Ascending aorta (tissue), 2 donors: ENCODE measurements at regions not wholly inside any gene's neighbourhood (a gene's known extent, or its start where the extent isn't known, plus 50 kb on each side); places are given as distances from the start of the nearest gene placed in this dataset.

Experiments
- DNase-seq, 2 donors: peaks; one replicate each; pipeline ENCODE4 v3.0.0-alpha.2; 2019; ENCODE audit warnings: low spot score in 2 of 2
- H3K27ac ChIP-seq, 2 donors: fragments of 200-600 bp; sonication (generic); one replicate each; pipeline ENCODE4 v1.5.1; 2016 to 2017; ENCODE audit warnings: mild to moderate bottlenecking in 1 of 2
- H3K27me3 ChIP-seq: fragments of 200-600 bp; sonication (generic); one replicate; pipeline ENCODE4 v1.5.1; 2017
- H3K36me3 ChIP-seq, 2 donors: fragments of 200-600 bp; sonication (generic); one replicate each; pipeline ENCODE4 v1.5.1; 2016
- H3K4me1 ChIP-seq, 2 donors: fragments of 200-600 bp; sonication (generic); one replicate each; pipeline ENCODE4 v1.5.1; 2016 to 2017; ENCODE audit warnings: mild to moderate bottlenecking in 1 of 2
- H3K4me3 ChIP-seq, 2 donors: fragments of 200-600 bp; sonication (generic); one replicate each; pipeline ENCODE4 v1.5.1; 2016 to 2017; ENCODE audit warnings: mild to moderate bottlenecking in 1 of 2
- H3K9me3 ChIP-seq, 2 donors: fragments of 200-600 bp; sonication (generic); one replicate each; pipeline ENCODE4 v1.5.1; 2016
- CTCF ChIP-seq, 3 experiments: fragments of 200-600 bp in 2 of 3; fragments of 450-650 bp in 1 of 3; sonication (generic) in 2 of 3; IDR thresholded peaks; one replicate each; pipeline ENCODE4 v1.5.1; 2016 to 2019; ENCODE audit warnings: antibody characterized with exemption in 3 of 3, mild to moderate bottlenecking in 1 of 3, moderate library complexity in 1 of 3
- intact Hi-C: fragments of 100-400 bp; cut with DNase I; formaldehyde crosslinking; loops from one replicate; pipeline ENCODE4 v1.15.1; 2023

- intact Hi-C loops = no loop called here
- H3K27ac ChIP-seq = no peak overlapping the region
- no peak for DNase-seq
- no peaks in the 10 kb centered on the region for H3K36me3 ChIP-seq
- H3K27me3 ChIP-seq = no peaks in the 10 kb centered on the region
- H3K9me3 ChIP-seq = no peaks in the 10 kb centered on the region
- H3K4me1 ChIP-seq = no peaks in the 10 kb centered on the region
- H3K4me3 ChIP-seq = no peak overlapping the region
- TF ChIP-seq CTCF (IDR thresholded peaks at IDR 0.05) = no peak
These were observed 178.6 kb upstream of the SALL3 start for GRCh38 chr18:78801011-78801410.

- Histone ChIP-seq H3K36me3 (no peaks in the 10 kb centered on the region), H3K27ac (no peak overlapping the region), H3K27me3 (no peaks in the 10 kb centered on the region), H3K9me3 (no peaks in the 10 kb centered on the region), H3K4me1 (no peaks in the 10 kb centered on the region), H3K4me3 (no peak overlapping the region)
- intact Hi-C loops = no loop called here
- TF ChIP-seq CTCF (IDR thresholded peaks at IDR 0.05) = no peak
- DNase-seq = no peak
These were observed 176.5 kb upstream of the SALL3 start for GRCh38 chr18:78803104-78803503.

GRCh38 chr18:78804206-78805030 lies 175.2 kb upstream of the SALL3 start:
- Histone ChIP-seq H3K4me1 (no peaks in the 10 kb centered on the region), H3K27ac (no peak overlapping the region), H3K36me3 (no peaks in the 10 kb centered on the region), H3K9me3 (no peaks in the 10 kb centered on the region), H3K4me3 (no peak overlapping the region), H3K27me3 (no peaks in the 10 kb centered on the region)
- DNase-seq = no peak
- no peak for TF ChIP-seq CTCF (IDR thresholded peaks at IDR 0.05)
- intact Hi-C loops = no loop called here

GRCh38 chr18:78805840-78806239 lies 173.8 kb upstream of the SALL3 start:
- Histone ChIP-seq H3K27ac (no peak overlapping the region), H3K27me3 (no peaks in the 10 kb centered on the region), H3K9me3 (no peaks in the 10 kb centered on the region), H3K4me1 (no peaks in the 10 kb centered on the region), H3K36me3 (no peaks in the 10 kb centered on the region), H3K4me3 (no peak overlapping the region)
- no peak for TF ChIP-seq CTCF (IDR thresholded peaks at IDR 0.05)
- intact Hi-C loops = no loop called here
- DNase-seq = no peak

GRCh38 chr18:78807668-78808067 lies 171.9 kb upstream of the SALL3 start:
- H3K9me3 ChIP-seq = no peaks in the 10 kb centered on the region
- no peak for TF ChIP-seq CTCF (IDR thresholded peaks at IDR 0.05)
- H3K36me3 ChIP-seq = no peaks in the 10 kb centered on the region
- H3K27me3 ChIP-seq = no peaks in the 10 kb centered on the region
- intact Hi-C loops = no loop called here
- DNase-seq = no peak
- no peaks in the 10 kb centered on the region for H3K4me1 ChIP-seq
- no peak overlapping the region for H3K4me3 ChIP-seq
- H3K27ac ChIP-seq = no peak overlapping the region
